Vagina (tissue), 2 donors: ENCODE measurements at regions not wholly inside any gene's neighbourhood (a gene's known extent, or its start where the extent isn't known, plus 50 kb on each side); places are given as distances from the start of the nearest gene placed in this dataset.

Experiments
- CTCF ChIP-seq, 3 experiments: fragments of 450-650 bp in 2 of 3; fragments of 200-600 bp in 1 of 3; sonication (generic) in 1 of 3; IDR thresholded peaks; one replicate each; pipeline ENCODE4 v1.5.1; 2017 to 2019; ENCODE audit warnings: antibody characterized with exemption in 3 of 3, mild to moderate bottlenecking in 2 of 3, moderate library complexity in 2 of 3
- POLR2A ChIP-seq, 2 donors: fragments of 450-650 bp; IDR thresholded peaks; one replicate each; pipeline ENCODE4 v1.6.1; 2017; ENCODE audit warnings: antibody characterized with exemption in 2 of 2, mild to moderate bottlenecking in 2 of 2, moderate library complexity in 2 of 2
- POLR2AphosphoS5 ChIP-seq, 2 donors: sonication (generic); formaldehyde crosslinking; IDR thresholded peaks; one replicate each; pipeline ENCODE4 v1.9.0; 2017; ENCODE audit warnings: antibody characterized with exemption in 2 of 2, mild to moderate bottlenecking in 2 of 2, low read depth in 1 of 2; ENCODE audit not compliant: insufficient read depth in 1 of 2

- TF ChIP-seq POLR2AphosphoS5 (IDR thresholded peaks at IDR 0.05; ENCODE audit: insufficient read depth in 1 of 2, low read depth in 1 of 2) (no peak), POLR2A (IDR thresholded peaks at IDR 0.05) (no peak), CTCF (IDR thresholded peaks at IDR 0.05) (no peak)
These were observed 57.0 kb downstream of the XAGE2 start for GRCh38 chrX:52425775-52426174.
